AG08396 (cell line): ENCODE measurements at regions not wholly inside any gene's neighbourhood (a gene's known extent, or its start where the extent isn't known, plus 50 kb on each side); places are given as distances from the start of the nearest gene placed in this dataset.

Experiments
- DNase-seq: peaks from one replicate; pipeline ENCODE4 v3.0.0; 2012; ENCODE audit warnings: low spot score, mixed read lengths

- DNase-seq: no peak
These were observed 412.9 kb upstream of the SALL3 start for GRCh38 chr18:78566720-78567119.

GRCh38 chr18:78571063-78571785 is 408.4 kb upstream of the SALL3 start:
- DNase-seq: no peak

- no peak for DNase-seq
These were observed 407.7 kb upstream of the SALL3 start for GRCh38 chr18:78571831-78572347.

GRCh38 chr18:78573773-78574172 is 405.8 kb upstream of the SALL3 start:
- no peak for DNase-seq

- no peak for DNase-seq
These were observed 402.7 kb upstream of the SALL3 start for GRCh38 chr18:78576967-78577366.

GRCh38 chr18:78579449-78579848 is 400.2 kb upstream of the SALL3 start:
- no peak for DNase-seq

- DNase-seq: no peak
These were observed 399.6 kb upstream of the SALL3 start for GRCh38 chr18:78579854-78580577.

- DNase-seq: no peak
These were observed 398.7 kb upstream of the SALL3 start for GRCh38 chr18:78580835-78581339.

- DNase-seq: no peak
These were observed 397.4 kb upstream of the SALL3 start for GRCh38 chr18:78582181-78582709.

- no peak for DNase-seq
These were observed 396.5 kb upstream of the SALL3 start for GRCh38 chr18:78582898-78583738.

- DNase-seq: no peak
These were observed 395.7 kb upstream of the SALL3 start for GRCh38 chr18:78583739-78584458.

GRCh38 chr18:78584459-78585022 is 395.1 kb upstream of the SALL3 start:
- no peak for DNase-seq

- DNase-seq: no peak
These were observed 393.0 kb upstream of the SALL3 start for GRCh38 chr18:78586586-78586985.

GRCh38 chr18:78587096-78587495 is 392.5 kb upstream of the SALL3 start:
- DNase-seq: no peak

- no peak for DNase-seq
These were observed 391.7 kb upstream of the SALL3 start for GRCh38 chr18:78587626-78588600.

- no peak for DNase-seq
These were observed 389.6 kb upstream of the SALL3 start for GRCh38 chr18:78589916-78590437.

GRCh38 chr18:78595453-78595852 is 384.2 kb upstream of the SALL3 start:
- no peak for DNase-seq

GRCh38 chr18:78595924-78596573 is 383.6 kb upstream of the SALL3 start:
- DNase-seq: no peak

- DNase-seq: no peak
These were observed 382.7 kb upstream of the SALL3 start for GRCh38 chr18:78596794-78597345.
